GM12878 (cell line): ENCODE measurements at regions not wholly inside any gene's neighbourhood (a gene's known extent, or its start where the extent isn't known, plus 50 kb on each side); places are given as distances from the start of the nearest gene placed in this dataset.
"Not testable (repeated sequence)": the region's sequence is repeated elsewhere in the genome, so short reads cannot be mapped to it uniquely, and the experiment has no call there.

ENCODE experiments used
- ATAC-seq: fragments of 200-7000 bp; cut with Tn5 transposase; 3 replicates; pipeline ENCODE4 v1.9.1; 2020; ENCODE audit warnings: mild to moderate bottlenecking, moderate library complexity
- BruUV-seq: library from RNA; stranded (reverse); fragments of 400-500 nt; replicated peaks from 2 replicates; lab custom pipeline; 2021; lab: Mats Ljungman, UMichigan
- CTCF ChIA-PET: fragments of 300-600 bp; sonication (Branson Sonifier 250); formaldehyde crosslinking; extraction: SDS; loops from one replicate; lab custom pipeline; 2021; ENCODE audit warnings: inconsistent platforms; lab: Yijun Ruan, JAX
- POLR2A ChIA-PET: fragments of 350-600 bp; formaldehyde crosslinking; extraction: SDS; loops from one replicate; lab custom pipeline; 2021; ENCODE audit warnings: inconsistent platforms; lab: Charles Lee
- RAD21 ChIA-PET: fragments of 300-600 bp; sonication (Branson Sonifier 250); formaldehyde crosslinking; loops from one replicate; lab custom pipeline; 2023; ENCODE audit warnings: antibody characterized with exemption; ENCODE audit not compliant: unreplicated experiment; lab: Charles Lee
- SMC1A ChIA-PET: fragments of 300-600 bp; sonication (Branson Sonifier 250); formaldehyde crosslinking; loops from one replicate; lab custom pipeline; 2023; ENCODE audit not compliant: unreplicated experiment, uncharacterized antibody; lab: Charles Lee
- DNase-seq: peaks from one replicate; pipeline ENCODE4 v3.0.0-alpha.2; 2011; ENCODE audit warnings: low read depth, low spot score
- FAIRE-seq: peaks from 3 replicates; lab custom pipeline; 2011; peaks lifted over from hg19 to GRCh38; lab: Jason Lieb, UNC
- H2AFZ ChIP-seq: 2 replicates; pipeline ENCODE4 v1.6.0; 2011; ENCODE audit warnings: low read depth, low read length, control low read depth; ENCODE audit not compliant: control insufficient read depth
- H3K27ac ChIP-seq: 2 replicates; pipeline ENCODE4 v1.5.1; 2011; ENCODE audit warnings: control low read depth; ENCODE audit not compliant: control insufficient read depth, insufficient read depth
- H3K27me3 ChIP-seq, 2 experiments: replicated peaks in 1 of 2; 2 replicates each; pipeline versions ENCODE4 v1.6.0 to v1.6.1; 2011; ENCODE audit warnings: low read length in 1 of 2; ENCODE audit not compliant: control insufficient read depth in 2 of 2, insufficient read depth in 2 of 2
- H3K36me3 ChIP-seq, 2 experiments: 2 replicates each; pipeline ENCODE4 v1.5.1; 2011; ENCODE audit warnings: low read length in 1 of 2; ENCODE audit not compliant: control insufficient read depth in 2 of 2, insufficient read depth in 2 of 2
- H3K4me1 ChIP-seq: 2 replicates; pipeline ENCODE4 v1.6.1; 2011; ENCODE audit warnings: mild to moderate bottlenecking, low read length, moderate library complexity, mixed read lengths; ENCODE audit not compliant: control insufficient read depth, insufficient read depth
- H3K4me2 ChIP-seq: 2 replicates; pipeline ENCODE4 v1.6.0; 2011; ENCODE audit warnings: control low read depth; ENCODE audit not compliant: control insufficient read depth, insufficient read depth
- H3K4me3 ChIP-seq: fragments of 200-600 bp; sonication (generic); 2 replicates; pipeline ENCODE4 v1.5.1; 2016
- H3K79me2 ChIP-seq: 2 replicates; pipeline ENCODE4 v1.6.0; 2011; ENCODE audit warnings: low read length; ENCODE audit not compliant: control insufficient read depth, insufficient read depth
- H3K9ac ChIP-seq: 2 replicates; pipeline ENCODE4 v1.8.0; 2011; ENCODE audit warnings: low read length, control low read depth, mixed read lengths; ENCODE audit not compliant: control insufficient read depth, insufficient read depth
- H3K9me3 ChIP-seq: replicated peaks from 3 replicates; pipeline ENCODE4 v1.5.1; 2011; ENCODE audit warnings: mild to moderate bottlenecking, low read length; ENCODE audit not compliant: control insufficient read depth, insufficient read depth
- H4K20me1 ChIP-seq: 2 replicates; pipeline ENCODE4 v1.6.0; 2011; ENCODE audit not compliant: control insufficient read depth, insufficient read depth
- GATAD2B ChIP-seq: fragments of 450-650 bp; conservative IDR thresholded peaks from 2 replicates; pipeline ENCODE4 v1.6.1; 2017; ENCODE audit warnings: low read depth, mild to moderate bottlenecking, moderate library complexity
- SUPT20H ChIP-seq: IDR thresholded peaks from 2 replicates; pipeline ENCODE4 v1.6.1; 2011; ENCODE audit warnings: low read depth, mild to moderate bottlenecking, low read length, moderate library complexity, borderline replicate concordance; ENCODE audit not compliant: control insufficient read depth
- TARDBP ChIP-seq: IDR thresholded peaks from 2 replicates; pipeline ENCODE4 v1.6.1; 2016; ENCODE audit warnings: borderline replicate concordance
- WGBS: methylation state at CpG from one replicate; pipeline ENCODE4 v1.1.6; 2016; ENCODE audit warnings: low lambda C conversion rate; ENCODE audit not compliant: insufficient replicate concordance, insufficient coverage; ENCODE audit errors: missing lambda C conversion rate; 5-methylcytosine and 5-hydroxymethylcytosine counted together
- in situ Hi-C: fragments of 300-500 bp; cut with MboI; formaldehyde crosslinking; loops from 9 replicates; pipeline ENCODE4 v1.14.3; 2018; ENCODE audit warnings: mixed read lengths
- intact Hi-C: fragments of 100-400 bp; cut with micrococcal nuclease; formaldehyde crosslinking; loops from one replicate; pipeline ENCODE4 v1.14.2; 2022; ENCODE audit not compliant: unreplicated experiment
- TF ChIP-seq, protein P1 (sequence below): IDR thresholded peaks from 2 replicates; pipeline ENCODE4 v1.6.1; 2012; ENCODE audit warnings: mild to moderate bottlenecking, low read depth, low read length

DNA sequence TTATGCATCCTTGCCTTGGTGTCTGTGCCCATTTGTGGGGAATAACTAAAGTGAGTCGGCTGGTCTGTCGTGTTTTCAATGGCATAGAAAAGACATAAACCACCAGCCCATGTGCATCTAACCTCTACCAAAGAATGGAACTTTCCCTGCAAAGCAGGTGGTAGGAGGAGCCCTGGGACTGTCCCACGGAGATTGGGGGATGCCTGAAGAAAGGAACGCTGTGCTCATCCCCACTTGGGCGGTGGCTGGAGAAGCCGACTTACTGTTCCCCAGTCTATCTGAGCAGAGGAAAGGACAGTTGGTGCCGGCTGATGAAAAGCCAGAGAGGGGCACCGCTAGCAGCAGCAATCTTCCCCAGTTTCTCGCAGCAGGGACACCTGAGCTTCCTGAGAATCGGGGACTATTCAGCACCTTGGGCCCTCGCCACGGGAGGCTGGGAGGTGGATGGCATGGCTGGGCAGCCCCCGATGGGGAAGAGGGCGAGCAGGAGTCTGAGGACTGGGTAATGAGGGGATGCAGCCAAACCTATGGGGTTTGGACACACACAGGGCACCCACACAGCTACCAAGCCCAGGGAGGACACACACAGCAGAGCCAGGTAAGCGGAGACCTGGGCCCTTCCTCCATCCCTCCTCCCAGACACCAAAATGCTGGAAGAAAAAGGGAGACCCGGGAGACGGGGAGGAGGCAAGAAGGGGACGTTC is 53.7 kb upstream of the AGAP1 start:
- no TSS peak for BruUV-seq
- no peak overlapping the region for H3K4me3 ChIP-seq
- POLR2A ChIA-PET, result no interaction called here
- 25% methylated on average over 18 of the region's 18 CpGs for WGBS
- CTCF ChIA-PET, result no interaction called here
- no peak for FAIRE-seq
- ATAC-seq, result no peak
- no peak overlapping the region for H2AFZ ChIP-seq
- no peak overlapping the region for H3K9ac ChIP-seq
- intact Hi-C loops (no loop called here), in situ Hi-C loops (no loop called here)
- no peak for TF ChIP-seq GATAD2B
- TF ChIP-seq SUPT20H, result no peak
- TF ChIP-seq TARDBP, result no peak
- TF ChIP-seq, protein P1, sequence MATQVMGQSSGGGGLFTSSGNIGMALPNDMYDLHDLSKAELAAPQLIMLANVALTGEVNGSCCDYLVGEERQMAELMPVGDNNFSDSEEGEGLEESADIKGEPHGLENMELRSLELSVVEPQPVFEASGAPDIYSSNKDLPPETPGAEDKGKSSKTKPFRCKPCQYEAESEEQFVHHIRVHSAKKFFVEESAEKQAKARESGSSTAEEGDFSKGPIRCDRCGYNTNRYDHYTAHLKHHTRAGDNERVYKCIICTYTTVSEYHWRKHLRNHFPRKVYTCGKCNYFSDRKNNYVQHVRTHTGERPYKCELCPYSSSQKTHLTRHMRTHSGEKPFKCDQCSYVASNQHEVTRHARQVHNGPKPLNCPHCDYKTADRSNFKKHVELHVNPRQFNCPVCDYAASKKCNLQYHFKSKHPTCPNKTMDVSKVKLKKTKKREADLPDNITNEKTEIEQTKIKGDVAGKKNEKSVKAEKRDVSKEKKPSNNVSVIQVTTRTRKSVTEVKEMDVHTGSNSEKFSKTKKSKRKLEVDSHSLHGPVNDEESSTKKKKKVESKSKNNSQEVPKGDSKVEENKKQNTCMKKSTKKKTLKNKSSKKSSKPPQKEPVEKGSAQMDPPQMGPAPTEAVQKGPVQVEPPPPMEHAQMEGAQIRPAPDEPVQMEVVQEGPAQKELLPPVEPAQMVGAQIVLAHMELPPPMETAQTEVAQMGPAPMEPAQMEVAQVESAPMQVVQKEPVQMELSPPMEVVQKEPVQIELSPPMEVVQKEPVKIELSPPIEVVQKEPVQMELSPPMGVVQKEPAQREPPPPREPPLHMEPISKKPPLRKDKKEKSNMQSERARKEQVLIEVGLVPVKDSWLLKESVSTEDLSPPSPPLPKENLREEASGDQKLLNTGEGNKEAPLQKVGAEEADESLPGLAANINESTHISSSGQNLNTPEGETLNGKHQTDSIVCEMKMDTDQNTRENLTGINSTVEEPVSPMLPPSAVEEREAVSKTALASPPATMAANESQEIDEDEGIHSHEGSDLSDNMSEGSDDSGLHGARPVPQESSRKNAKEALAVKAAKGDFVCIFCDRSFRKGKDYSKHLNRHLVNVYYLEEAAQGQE, result no peak
- H3K27ac ChIP-seq, result no peak overlapping the region
- SMC1A ChIA-PET, result no interaction called here
- H3K79me2 ChIP-seq, result no peaks in the 10 kb centered on the region
- no peak overlapping the region for H3K4me2 ChIP-seq
- H3K4me1 ChIP-seq, result no peaks in the 10 kb centered on the region
- H3K9me3 ChIP-seq, result no peaks in the 10 kb centered on the region; the same call in 2 of the 3 replicates
- no peaks in the 10 kb centered on the region for H3K36me3 ChIP-seq
- RAD21 ChIA-PET, result no interaction called here
- no peaks in the 10 kb centered on the region for H4K20me1 ChIP-seq
- H3K27me3 ChIP-seq, result no peaks in the 10 kb centered on the region
- no peak for DNase-seq

DNA sequence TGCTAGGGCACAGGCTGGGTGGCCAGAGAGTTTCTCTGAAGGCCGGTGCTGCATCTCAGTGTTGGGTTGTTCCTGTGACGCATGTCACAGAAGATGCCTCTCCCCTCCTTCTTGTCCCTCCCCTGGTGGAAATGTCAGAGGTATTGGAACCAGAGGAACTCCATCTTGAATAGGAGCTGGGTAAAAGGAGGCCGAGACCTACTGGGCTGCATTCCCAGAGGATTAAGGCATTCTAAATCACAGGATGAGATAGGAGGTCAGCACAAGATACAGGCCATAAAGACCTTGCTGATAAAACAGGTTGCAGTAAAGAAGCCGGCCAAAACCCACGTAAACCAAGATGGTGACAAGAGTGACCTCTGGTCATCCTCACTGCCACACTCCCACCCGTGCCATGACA is 50.3 kb upstream of the AGAP1 start:
- intact Hi-C loops, H3K4me3 ChIP-seq, H3K9me3 ChIP-seq, H3K4me2 ChIP-seq, H3K27me3 ChIP-seq, H4K20me1 ChIP-seq, ATAC-seq, BruUV-seq, FAIRE-seq, H3K27ac ChIP-seq, H3K4me1 ChIP-seq, H3K9ac ChIP-seq, DNase-seq, POLR2A ChIA-PET, SMC1A ChIA-PET, H3K79me2 ChIP-seq, CTCF ChIA-PET, in situ Hi-C loops, H2AFZ ChIP-seq, H3K36me3 ChIP-seq, RAD21 ChIA-PET: not testable (repeated sequence)
- 20% methylated on average over 6 of the region's 6 CpGs for WGBS
